Neural progenitor cell (in vitro differentiated cells): ENCODE measurements at regions not wholly inside any gene's neighbourhood (a gene's known extent, or its start where the extent isn't known, plus 50 kb on each side); places are given as distances from the start of the nearest gene placed in this dataset.

Source experiments
- EZH2 ChIP-seq: fragments of 200-600 bp; sonication (generic); IDR thresholded peaks from 2 replicates; pipeline ENCODE4 v1.6.1; 2017; ENCODE audit warnings: antibody characterized with exemption, mild to moderate bottlenecking, moderate library complexity
- TF ChIP-seq, protein P1 (sequence below): fragments of 200-600 bp; sonication (generic); IDR thresholded peaks from 2 replicates; pipeline ENCODE4 v1.5.1; 2017; ENCODE audit warnings: antibody characterized with exemption, mild to moderate bottlenecking

DNA sequence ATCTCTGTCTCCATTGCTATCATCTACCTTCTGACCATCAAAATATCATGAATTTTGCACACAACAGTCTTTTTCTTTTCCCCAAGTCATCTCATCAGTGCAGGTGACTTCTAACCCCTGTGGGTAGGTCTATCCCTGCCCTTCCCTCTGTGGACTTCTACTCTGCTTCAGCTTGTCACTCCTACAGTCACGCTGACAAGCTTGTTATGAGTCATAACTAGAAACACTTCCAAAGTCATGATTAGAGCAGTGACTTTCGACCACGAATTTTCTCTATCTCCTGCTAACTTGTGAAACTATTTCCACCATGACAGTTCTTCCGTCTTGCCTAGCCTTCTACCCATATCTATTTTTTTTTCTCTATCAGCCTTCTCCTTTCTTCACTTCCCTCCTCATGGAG lies 343.7 kb upstream of the ARGLU1 start:
- TF ChIP-seq, protein P1, sequence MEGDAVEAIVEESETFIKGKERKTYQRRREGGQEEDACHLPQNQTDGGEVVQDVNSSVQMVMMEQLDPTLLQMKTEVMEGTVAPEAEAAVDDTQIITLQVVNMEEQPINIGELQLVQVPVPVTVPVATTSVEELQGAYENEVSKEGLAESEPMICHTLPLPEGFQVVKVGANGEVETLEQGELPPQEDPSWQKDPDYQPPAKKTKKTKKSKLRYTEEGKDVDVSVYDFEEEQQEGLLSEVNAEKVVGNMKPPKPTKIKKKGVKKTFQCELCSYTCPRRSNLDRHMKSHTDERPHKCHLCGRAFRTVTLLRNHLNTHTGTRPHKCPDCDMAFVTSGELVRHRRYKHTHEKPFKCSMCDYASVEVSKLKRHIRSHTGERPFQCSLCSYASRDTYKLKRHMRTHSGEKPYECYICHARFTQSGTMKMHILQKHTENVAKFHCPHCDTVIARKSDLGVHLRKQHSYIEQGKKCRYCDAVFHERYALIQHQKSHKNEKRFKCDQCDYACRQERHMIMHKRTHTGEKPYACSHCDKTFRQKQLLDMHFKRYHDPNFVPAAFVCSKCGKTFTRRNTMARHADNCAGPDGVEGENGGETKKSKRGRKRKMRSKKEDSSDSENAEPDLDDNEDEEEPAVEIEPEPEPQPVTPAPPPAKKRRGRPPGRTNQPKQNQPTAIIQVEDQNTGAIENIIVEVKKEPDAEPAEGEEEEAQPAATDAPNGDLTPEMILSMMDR = no peak
- TF ChIP-seq EZH2 = no peak
